Loucy (cell line): ENCODE measurements at regions not wholly inside any gene's neighbourhood (a gene's known extent, or its start where the extent isn't known, plus 50 kb on each side); places are given as distances from the start of the nearest gene placed in this dataset.

Source experiments
- H2AFZ ChIP-seq: fragments of 200-600 bp; sonication (generic); 2 replicates; pipeline ENCODE4 v1.6.0; 2016; ENCODE audit warnings: antibody characterized with exemption, mild to moderate bottlenecking, low read length, moderate library complexity
- H3F3A ChIP-seq: fragments of 200-600 bp; 2 replicates; pipeline ENCODE4 v1.6.0; 2016; ENCODE audit warnings: antibody characterized with exemption, low read depth, mild to moderate bottlenecking
- H3K27me3 ChIP-seq: fragments of 200-600 bp; sonication (generic); 2 replicates; pipeline ENCODE4 v1.6.1; 2014; ENCODE audit warnings: low read length, mild to moderate bottlenecking; ENCODE audit not compliant: insufficient read depth, poor library complexity, severe bottlenecking
- H3K36me3 ChIP-seq: fragments of 200-600 bp; sonication (generic); 2 replicates; pipeline ENCODE4 v1.6.1; 2016; ENCODE audit warnings: low read length; ENCODE audit not compliant: insufficient read depth
- H3K4me1 ChIP-seq: fragments of 200-600 bp; sonication (generic); 2 replicates; pipeline ENCODE4 v1.5.1; 2014; ENCODE audit warnings: low read length, mild to moderate bottlenecking; ENCODE audit not compliant: insufficient read depth, poor library complexity, severe bottlenecking
- H3K4me2 ChIP-seq: fragments of 200-600 bp; sonication (generic); 2 replicates; pipeline ENCODE4 v1.6.0; 2014; ENCODE audit warnings: antibody characterized with exemption, low read length, low read depth, mild to moderate bottlenecking; ENCODE audit not compliant: poor library complexity, severe bottlenecking
- H3K4me3 ChIP-seq: fragments of 200-600 bp; sonication (generic); 2 replicates; pipeline ENCODE4 v1.5.1; 2014; ENCODE audit warnings: low read length, mild to moderate bottlenecking, mixed read lengths; ENCODE audit not compliant: poor library complexity, severe bottlenecking
- H3K79me2 ChIP-seq: fragments of 200-600 bp; sonication (generic); 2 replicates; pipeline ENCODE4 v1.6.1; 2014; ENCODE audit warnings: low read length; ENCODE audit not compliant: insufficient read depth
- H3K9ac ChIP-seq: fragments of 200-600 bp; sonication (generic); 2 replicates; pipeline ENCODE4 v1.6.0; 2014; ENCODE audit warnings: mild to moderate bottlenecking, low read depth, low read length, moderate library complexity; ENCODE audit not compliant: poor library complexity, severe bottlenecking
- H3K9me2 ChIP-seq: fragments of 200-600 bp; sonication (generic); replicated peaks from 2 replicates; pipeline ENCODE4 v1.6.1; 2016; ENCODE audit warnings: low read depth, low read length, mixed read lengths
- H3K9me3 ChIP-seq: fragments of 200-600 bp; sonication (generic); 2 replicates; pipeline ENCODE4 v1.6.1; 2014; ENCODE audit warnings: mild to moderate bottlenecking, antibody characterized with exemption, low read length, low read depth; ENCODE audit not compliant: insufficient read depth
- H4K20me1 ChIP-seq: fragments of 200-600 bp; sonication (generic); 2 replicates; pipeline ENCODE4 v1.6.0; 2014; ENCODE audit warnings: antibody characterized with exemption, low read length, mild to moderate bottlenecking; ENCODE audit not compliant: insufficient read depth, poor library complexity, severe bottlenecking
- CTCF ChIP-seq: fragments of 200-600 bp; sonication (generic); conservative IDR thresholded peaks from 2 replicates; pipeline ENCODE4 v1.5.1; 2014; ENCODE audit warnings: mild to moderate bottlenecking, antibody characterized with exemption, low read length
- EZH2phosphoT487 ChIP-seq: fragments of 200-600 bp; IDR thresholded peaks from 2 replicates; pipeline ENCODE4 v1.6.1; 2018; ENCODE audit warnings: antibody characterized with exemption, mild to moderate bottlenecking, moderate library complexity, borderline replicate concordance

GRCh38 chr6:18609715-18610114 is 222.6 kb downstream of the RNF144B start:
- H3K9me2 ChIP-seq = no peaks in the 10 kb centered on the region
- no peaks in the 10 kb centered on the region for H3K27me3 ChIP-seq
- no peaks in the 10 kb centered on the region for H3K4me1 ChIP-seq
- no peak overlapping the region for H3K4me2 ChIP-seq
- H3F3A ChIP-seq = no peaks in the 10 kb centered on the region
- no peaks in the 10 kb centered on the region for H3K9me3 ChIP-seq
- no peaks in the 10 kb centered on the region for H3K36me3 ChIP-seq
- no peaks in the 10 kb centered on the region for H4K20me1 ChIP-seq
- no peaks in the 10 kb centered on the region for H3K79me2 ChIP-seq
- H3K4me3 ChIP-seq = no peak overlapping the region
- no peak overlapping the region for H2AFZ ChIP-seq
- no peak for TF ChIP-seq EZH2phosphoT487
- TF ChIP-seq CTCF = no peak
- no peak overlapping the region for H3K9ac ChIP-seq

- Histone ChIP-seq H2AFZ (no peak overlapping the region), H3K79me2 (no peaks in the 10 kb centered on the region), H3F3A (no peaks in the 10 kb centered on the region), H3K36me3 (no peaks in the 10 kb centered on the region), H3K27me3 (no peaks in the 10 kb centered on the region), H3K4me3 (no peak overlapping the region), H3K4me2 (no peak overlapping the region), H3K9me3 (no peaks in the 10 kb centered on the region), H3K4me1 (no peaks in the 10 kb centered on the region), H3K9ac (no peak overlapping the region), H4K20me1 (no peaks in the 10 kb centered on the region), H3K9me2 (no peaks in the 10 kb centered on the region)
- no peak for TF ChIP-seq EZH2phosphoT487
- no peak for TF ChIP-seq CTCF
Observed at GRCh38 chr6:18613319-18613925, 226.3 kb downstream of the RNF144B start.

GRCh38 chr6:18629571-18629970 is 242.4 kb downstream of the RNF144B start:
- TF ChIP-seq CTCF (no peak), EZH2phosphoT487 (no peak)
- H3K4me2 ChIP-seq = no peak overlapping the region
- H4K20me1 ChIP-seq = no peaks in the 10 kb centered on the region
- H3K9me3 ChIP-seq = no peaks in the 10 kb centered on the region
- H2AFZ ChIP-seq = no peak overlapping the region
- H3K9ac ChIP-seq = no peak overlapping the region
- no peaks in the 10 kb centered on the region for H3K36me3 ChIP-seq
- no peak overlapping the region for H3K4me3 ChIP-seq
- H3K4me1 ChIP-seq = no peaks in the 10 kb centered on the region
- H3F3A ChIP-seq = no peaks in the 10 kb centered on the region
- no peaks in the 10 kb centered on the region for H3K27me3 ChIP-seq
- no peaks in the 10 kb centered on the region; the same call in 1 of the 2 replicates for H3K9me2 ChIP-seq
- no peaks in the 10 kb centered on the region for H3K79me2 ChIP-seq
